ENCODE measurements at regions not wholly inside any gene's neighbourhood (a gene's known extent, or its start where the extent isn't known, plus 50 kb on each side); places are given as distances from the start of the nearest gene placed in this dataset.

GRCh38 chr7:79615466-79615865 lies 162.0 kb upstream of the MAGI2 start:
- intact Hi-C loops (cut with micrococcal nuclease; ENCODE audit: unreplicated experiment), result no loop called here
- H2AFZ ChIP-seq, result no peak overlapping the region
- BruUV-seq (replicated peaks), result no TSS peak

GRCh38 chr7:79612903-79613302 lies 159.4 kb upstream of the MAGI2 start:
- no TSS peak for BruUV-seq (replicated peaks)
- Histone ChIP-seq H3K79me2 (ENCODE audit: low read depth) (no peaks in the 10 kb centered on the region), H4K20me1 (ENCODE audit: insufficient read depth) (no peaks in the 10 kb centered on the region), H3K27me3 (ENCODE audit: insufficient read depth, low read depth) (no peaks in the 10 kb centered on the region), H3K4me2 (no peak overlapping the region), H3K9me3 (ENCODE audit: insufficient read depth, low read depth) (peaks cover 9% of the 10 kb centered on the region; the same call in 1 of the 2 replicates), H3K4me3 (no peak overlapping the region), H3K4me1 (replicated peaks; ENCODE audit: insufficient read depth) (no peaks in the 10 kb centered on the region), H3K36me3 (ENCODE audit: low read depth) (no peaks in the 10 kb centered on the region), H3K9me2 (ENCODE audit: insufficient read depth) (no peaks in the 10 kb centered on the region), H3F3A (ENCODE audit: insufficient read depth, low read depth) (no peaks in the 10 kb centered on the region), H3K27ac (no peak overlapping the region), H2AFZ (no peak overlapping the region)
- POLR2A ChIA-PET (ENCODE audit: unreplicated experiment), result no interaction called here
- CTCF ChIA-PET, result no interaction called here
- intact Hi-C loops (cut with micrococcal nuclease; ENCODE audit: unreplicated experiment), result no loop called here
- no peak for TF ChIP-seq EZH2 (IDR thresholded peaks at IDR 0.05; ENCODE audit: low read depth)
- TF ChIP-seq CTCF (conservative IDR thresholded peaks at IDR 0.05), result no peak
- DNase-seq, result no peak

More at GRCh38 chr7:79615466-79615865, 162.0 kb upstream of the MAGI2 start:
- Histone ChIP-seq H3F3A (ENCODE audit: insufficient read depth, low read depth) (no peaks in the 10 kb centered on the region), H3K4me2 (no peak overlapping the region), H3K4me3 (no peak overlapping the region), H3K27ac (no peak overlapping the region), H3K9me2 (ENCODE audit: insufficient read depth) (no peaks in the 10 kb centered on the region), H4K20me1 (ENCODE audit: insufficient read depth) (no peaks in the 10 kb centered on the region), H3K4me1 (replicated peaks; ENCODE audit: insufficient read depth) (no peaks in the 10 kb centered on the region; the same call in 1 of the 2 replicates), H3K9me3 (ENCODE audit: insufficient read depth, low read depth) (peaks cover 9% of the 10 kb centered on the region; the same call in 1 of the 2 replicates), H3K79me2 (ENCODE audit: low read depth) (no peaks in the 10 kb centered on the region), H3K27me3 (ENCODE audit: insufficient read depth, low read depth) (no peaks in the 10 kb centered on the region), H3K36me3 (ENCODE audit: low read depth) (no peaks in the 10 kb centered on the region)
- DNase-seq, result no peak
- ChIA-PET CTCF (no interaction called here), POLR2A (ENCODE audit: unreplicated experiment) (no interaction called here)
- TF ChIP-seq EZH2 (IDR thresholded peaks at IDR 0.05; ENCODE audit: low read depth), result no peak
- TF ChIP-seq CTCF (conservative IDR thresholded peaks at IDR 0.05), result no peak

GRCh38 chr7:79612022-79612421 lies 158.6 kb upstream of the MAGI2 start:
- CTCF ChIA-PET, result no interaction called here
- no peak for TF ChIP-seq CTCF (conservative IDR thresholded peaks at IDR 0.05)
- TF ChIP-seq EZH2 (IDR thresholded peaks at IDR 0.05; ENCODE audit: low read depth), result no peak
- no TSS peak for BruUV-seq (replicated peaks)

More at GRCh38 chr7:79612022-79612421, 158.6 kb upstream of the MAGI2 start:
- Histone ChIP-seq H3K27ac (no peak overlapping the region), H3K79me2 (ENCODE audit: low read depth) (no peaks in the 10 kb centered on the region), H3K27me3 (ENCODE audit: insufficient read depth, low read depth) (no peaks in the 10 kb centered on the region), H4K20me1 (ENCODE audit: insufficient read depth) (no peaks in the 10 kb centered on the region), H3K4me1 (replicated peaks; ENCODE audit: insufficient read depth) (no peaks in the 10 kb centered on the region), H3F3A (ENCODE audit: insufficient read depth, low read depth) (no peaks in the 10 kb centered on the region), H3K9me2 (ENCODE audit: insufficient read depth) (no peaks in the 10 kb centered on the region), H3K36me3 (ENCODE audit: low read depth) (no peaks in the 10 kb centered on the region), H3K4me2 (no peak overlapping the region), H2AFZ (no peak overlapping the region), H3K9me3 (ENCODE audit: insufficient read depth, low read depth) (peaks cover 9% of the 10 kb centered on the region; the same call in 1 of the 2 replicates), H3K4me3 (no peak overlapping the region)
- POLR2A ChIA-PET (ENCODE audit: unreplicated experiment), result no interaction called here
- no peak for DNase-seq
- intact Hi-C loops (cut with micrococcal nuclease; ENCODE audit: unreplicated experiment), result no loop called here
